Liver (tissue), 3 donors: ENCODE measurements at regions not wholly inside any gene's neighbourhood (a gene's known extent, or its start where the extent isn't known, plus 50 kb on each side); places are given as distances from the start of the nearest gene placed in this dataset.

Experiments used
- EGR1 ChIP-seq, 2 donors: IDR thresholded peaks; 2 replicates each; pipeline ENCODE4 v1.6.1; 2016 to 2018; ENCODE audit warnings: antibody characterized with exemption in 2 of 2, low read depth in 2 of 2
- FOXA1 ChIP-seq: IDR thresholded peaks from 2 replicates; pipeline ENCODE4 v1.6.1; 2016; ENCODE audit warnings: antibody characterized with exemption
- HNF4A ChIP-seq, 2 donors: conservative IDR thresholded peaks; 2 replicates each; pipeline ENCODE4 v1.6.1; 2016; ENCODE audit warnings: antibody characterized with exemption in 2 of 2, mild to moderate bottlenecking in 2 of 2
- JUND ChIP-seq, 2 donors: IDR thresholded peaks; 2 replicates each; pipeline ENCODE4 v1.6.1; 2016; ENCODE audit warnings: antibody characterized with exemption in 2 of 2
- REST ChIP-seq: IDR thresholded peaks from 2 replicates; pipeline ENCODE4 v1.6.1; 2016; ENCODE audit warnings: antibody characterized with exemption, mild to moderate bottlenecking
- SP1 ChIP-seq: IDR thresholded peaks from 2 replicates; pipeline ENCODE4 v1.6.1; 2018; ENCODE audit warnings: antibody characterized with exemption, mild to moderate bottlenecking
- YY1 ChIP-seq: IDR thresholded peaks from 2 replicates; pipeline ENCODE4 v1.6.1; 2016; ENCODE audit warnings: antibody characterized with exemption, mild to moderate bottlenecking
- ZBTB33 ChIP-seq: IDR thresholded peaks from 2 replicates; pipeline ENCODE4 v1.6.1; 2016; ENCODE audit warnings: antibody characterized with exemption
- TF ChIP-seq, protein P1 (sequence below): fragments of 150-350 bp; IDR thresholded peaks from 2 replicates; pipeline ENCODE4 v1.5.1; 2017; ENCODE audit warnings: improper control_type of control experiment, low read depth, low read length; ENCODE audit not compliant: missing input control
- TF ChIP-seq, protein P2 (sequence below): IDR thresholded peaks from 2 replicates; pipeline ENCODE4 v1.6.1; 2016; ENCODE audit warnings: antibody characterized with exemption
- donor health status: healthy.
- donor health status: healthy.

GRCh38 chr14:83433618-83434017, 1900.0 kb upstream of the SEL1L start:
- TF ChIP-seq, protein P1, sequence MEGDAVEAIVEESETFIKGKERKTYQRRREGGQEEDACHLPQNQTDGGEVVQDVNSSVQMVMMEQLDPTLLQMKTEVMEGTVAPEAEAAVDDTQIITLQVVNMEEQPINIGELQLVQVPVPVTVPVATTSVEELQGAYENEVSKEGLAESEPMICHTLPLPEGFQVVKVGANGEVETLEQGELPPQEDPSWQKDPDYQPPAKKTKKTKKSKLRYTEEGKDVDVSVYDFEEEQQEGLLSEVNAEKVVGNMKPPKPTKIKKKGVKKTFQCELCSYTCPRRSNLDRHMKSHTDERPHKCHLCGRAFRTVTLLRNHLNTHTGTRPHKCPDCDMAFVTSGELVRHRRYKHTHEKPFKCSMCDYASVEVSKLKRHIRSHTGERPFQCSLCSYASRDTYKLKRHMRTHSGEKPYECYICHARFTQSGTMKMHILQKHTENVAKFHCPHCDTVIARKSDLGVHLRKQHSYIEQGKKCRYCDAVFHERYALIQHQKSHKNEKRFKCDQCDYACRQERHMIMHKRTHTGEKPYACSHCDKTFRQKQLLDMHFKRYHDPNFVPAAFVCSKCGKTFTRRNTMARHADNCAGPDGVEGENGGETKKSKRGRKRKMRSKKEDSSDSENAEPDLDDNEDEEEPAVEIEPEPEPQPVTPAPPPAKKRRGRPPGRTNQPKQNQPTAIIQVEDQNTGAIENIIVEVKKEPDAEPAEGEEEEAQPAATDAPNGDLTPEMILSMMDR, result no peak
- TF ChIP-seq HNF4A (conservative IDR thresholded peaks at IDR 0.05) (no peak), REST (no peak), YY1 (no peak), JUND (IDR thresholded peaks at IDR 0.05) (no peak), ZBTB33 (no peak), FOXA1 (no peak), EGR1 (IDR thresholded peaks at IDR 0.05; ENCODE audit: low read depth in 2 of 2) (no peak), SP1 (no peak)
- TF ChIP-seq, protein P2, sequence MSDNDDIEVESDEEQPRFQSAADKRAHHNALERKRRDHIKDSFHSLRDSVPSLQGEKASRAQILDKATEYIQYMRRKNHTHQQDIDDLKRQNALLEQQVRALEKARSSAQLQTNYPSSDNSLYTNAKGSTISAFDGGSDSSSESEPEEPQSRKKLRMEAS, result no peak
